ENCODE measurements at regions not wholly inside any gene's neighbourhood (a gene's known extent, or its start where the extent isn't known, plus 50 kb on each side); places are given as distances from the start of the nearest gene placed in this dataset.

DNA sequence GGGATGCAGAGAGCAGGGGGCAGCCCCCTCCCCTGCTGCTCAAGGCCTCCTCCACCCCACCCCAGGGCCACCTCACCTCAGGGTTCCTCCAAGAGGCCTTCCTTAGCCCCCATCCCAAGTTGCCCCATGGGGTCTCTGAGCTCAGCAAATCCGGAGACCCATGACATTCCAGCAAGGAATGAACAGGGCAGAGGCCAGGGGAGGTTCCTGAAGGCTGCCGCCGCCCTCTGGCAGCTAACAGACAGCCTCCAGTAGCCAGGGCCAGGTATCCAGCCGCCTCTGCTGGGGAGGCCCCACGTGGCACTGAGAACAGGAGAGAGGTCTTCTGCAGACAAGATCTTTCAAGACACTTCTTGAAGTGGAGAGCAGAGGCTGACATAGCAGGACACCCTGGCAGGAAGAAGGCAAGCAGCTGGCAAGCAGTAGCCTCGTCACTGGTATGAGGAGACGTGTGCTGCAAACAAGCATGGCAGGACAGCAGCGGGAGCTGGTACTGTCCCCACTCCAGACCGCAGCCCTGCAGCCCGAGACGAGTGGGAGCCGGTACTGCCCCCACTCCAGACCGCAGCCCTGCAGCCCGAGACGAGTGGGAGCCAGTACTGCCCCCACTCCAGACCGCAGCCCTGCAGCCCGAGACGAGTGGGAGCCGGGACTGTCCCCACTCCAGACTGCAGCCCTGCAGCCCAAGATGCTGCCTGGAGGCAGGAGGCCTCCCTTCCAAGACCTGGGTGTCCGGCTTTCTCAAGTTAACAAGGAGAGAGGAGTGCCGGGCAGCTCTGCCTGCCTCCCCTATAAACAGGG lies 190.6 kb downstream of the IGLL1 start:
- Histone ChIP-seq H3K79me2 (ENCODE audit: insufficient read depth, low read length) (no peaks in the 10 kb centered on the region), H3K4me2 (ENCODE audit: low read depth, low read length, poor library complexity, severe bottlenecking) (no peak overlapping the region), H3K27ac (ENCODE audit: low read depth, low read length) (no peak overlapping the region), H3K4me3 (ENCODE audit: insufficient read depth, low read length, poor library complexity, severe bottlenecking) (no peak overlapping the region), H3K36me3 (ENCODE audit: low read length) (no peaks in the 10 kb centered on the region), H3K9me3 (ENCODE audit: insufficient read depth, low read length) (no peaks in the 10 kb centered on the region), H3K27me3 (ENCODE audit: low read length) (no peaks in the 10 kb centered on the region), H3K9ac (ENCODE audit: low read length) (no peak overlapping the region), H3K9me2 (replicated peaks; ENCODE audit: insufficient read depth, low read length) (no peaks in the 10 kb centered on the region), H2AFZ (ENCODE audit: low read depth, low read length, severe bottlenecking) (no peak overlapping the region), H4K20me1 (ENCODE audit: low read depth, low read length) (no peaks in the 10 kb centered on the region), H3F3A (ENCODE audit: insufficient read depth) (no peaks in the 10 kb centered on the region)
- TF ChIP-seq, protein P1, sequence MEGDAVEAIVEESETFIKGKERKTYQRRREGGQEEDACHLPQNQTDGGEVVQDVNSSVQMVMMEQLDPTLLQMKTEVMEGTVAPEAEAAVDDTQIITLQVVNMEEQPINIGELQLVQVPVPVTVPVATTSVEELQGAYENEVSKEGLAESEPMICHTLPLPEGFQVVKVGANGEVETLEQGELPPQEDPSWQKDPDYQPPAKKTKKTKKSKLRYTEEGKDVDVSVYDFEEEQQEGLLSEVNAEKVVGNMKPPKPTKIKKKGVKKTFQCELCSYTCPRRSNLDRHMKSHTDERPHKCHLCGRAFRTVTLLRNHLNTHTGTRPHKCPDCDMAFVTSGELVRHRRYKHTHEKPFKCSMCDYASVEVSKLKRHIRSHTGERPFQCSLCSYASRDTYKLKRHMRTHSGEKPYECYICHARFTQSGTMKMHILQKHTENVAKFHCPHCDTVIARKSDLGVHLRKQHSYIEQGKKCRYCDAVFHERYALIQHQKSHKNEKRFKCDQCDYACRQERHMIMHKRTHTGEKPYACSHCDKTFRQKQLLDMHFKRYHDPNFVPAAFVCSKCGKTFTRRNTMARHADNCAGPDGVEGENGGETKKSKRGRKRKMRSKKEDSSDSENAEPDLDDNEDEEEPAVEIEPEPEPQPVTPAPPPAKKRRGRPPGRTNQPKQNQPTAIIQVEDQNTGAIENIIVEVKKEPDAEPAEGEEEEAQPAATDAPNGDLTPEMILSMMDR (IDR thresholded peaks at IDR 0.05; ENCODE audit: insufficient read depth, low read length, poor library complexity, severe bottlenecking), result no peak
- no peak for TF ChIP-seq EZH2phosphoT487 (conservative IDR thresholded peaks at IDR 0.05; ENCODE audit: low read length)

DNA sequence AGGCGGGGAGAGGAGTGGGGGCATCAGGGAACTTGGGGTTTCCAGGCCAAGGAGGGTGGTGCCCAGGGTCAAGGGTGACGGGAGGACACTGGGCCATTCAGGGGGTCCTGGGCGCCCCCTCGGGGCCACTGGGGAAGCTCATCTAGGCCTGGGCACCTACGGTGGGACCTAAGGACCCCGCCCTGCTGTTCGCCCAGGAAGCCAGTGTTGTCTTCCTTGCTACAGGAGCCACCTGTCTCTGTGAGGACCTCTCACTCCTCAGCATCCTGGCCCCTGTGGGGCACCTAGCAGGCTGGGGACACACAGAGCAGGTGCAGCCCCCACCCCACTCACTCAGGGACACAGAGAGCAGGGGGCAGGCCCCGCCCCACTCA lies 191.6 kb downstream of the IGLL1 start:
- H3K36me3 ChIP-seq (ENCODE audit: low read length), result no peaks in the 10 kb centered on the region
- TF ChIP-seq, protein P1 (IDR thresholded peaks at IDR 0.05; ENCODE audit: insufficient read depth, low read length, poor library complexity, severe bottlenecking), result no peak
- no peak overlapping the region for H3K27ac ChIP-seq (ENCODE audit: low read depth, low read length)
- H3F3A ChIP-seq (ENCODE audit: insufficient read depth), result no peaks in the 10 kb centered on the region
- H3K4me2 ChIP-seq (ENCODE audit: low read depth, low read length, poor library complexity, severe bottlenecking), result no peak overlapping the region
- no peaks in the 10 kb centered on the region for H3K27me3 ChIP-seq (ENCODE audit: low read length)
- no peaks in the 10 kb centered on the region for H4K20me1 ChIP-seq (ENCODE audit: low read depth, low read length)
- no peaks in the 10 kb centered on the region for H3K9me2 ChIP-seq (replicated peaks; ENCODE audit: insufficient read depth, low read length)
- H3K9ac ChIP-seq (ENCODE audit: low read length), result no peak overlapping the region
- no peak overlapping the region for H2AFZ ChIP-seq (ENCODE audit: low read depth, low read length, severe bottlenecking)
- no peaks in the 10 kb centered on the region for H3K79me2 ChIP-seq (ENCODE audit: insufficient read depth, low read length)
- no peaks in the 10 kb centered on the region for H3K9me3 ChIP-seq (ENCODE audit: insufficient read depth, low read length)
- H3K4me3 ChIP-seq (ENCODE audit: insufficient read depth, low read length, poor library complexity, severe bottlenecking), result no peak overlapping the region

DNA sequence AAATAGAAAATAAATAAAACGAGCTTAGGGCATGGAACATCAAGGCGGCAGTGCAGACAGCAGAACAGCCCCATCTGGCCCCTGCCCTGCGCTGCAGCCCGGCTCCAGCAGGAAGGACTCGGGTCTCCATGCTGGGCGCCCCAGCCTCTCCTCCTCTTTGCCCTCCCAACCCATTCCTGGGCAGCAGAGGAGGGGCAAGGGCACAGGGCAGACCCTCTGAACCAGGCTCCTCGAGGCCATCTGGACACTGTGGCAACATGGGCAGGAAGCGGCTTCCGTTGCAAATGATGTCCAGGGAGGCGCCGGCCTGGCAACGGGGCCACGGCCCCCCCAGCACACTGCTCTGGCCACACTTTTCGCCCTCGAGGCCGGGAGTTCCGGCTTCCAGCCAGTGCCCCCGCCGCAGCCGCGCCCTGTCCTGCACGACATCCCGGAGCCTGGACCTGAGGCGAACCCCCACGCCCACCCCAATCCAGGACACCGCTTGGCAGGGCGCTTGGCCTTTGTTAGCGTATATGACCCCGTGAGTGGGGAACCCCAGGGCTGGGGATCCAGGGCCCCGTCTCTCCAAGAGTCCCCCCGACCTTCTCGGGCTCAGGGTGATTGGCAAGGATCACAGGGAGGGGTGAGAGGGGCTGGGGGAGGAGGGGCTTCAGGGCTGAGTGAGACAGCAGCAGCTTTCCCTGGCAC lies 192.1 kb downstream of the IGLL1 start:
- Histone ChIP-seq H3K4me3 (ENCODE audit: insufficient read depth, low read length, poor library complexity, severe bottlenecking) (no peak overlapping the region), H3K36me3 (ENCODE audit: low read length) (no peaks in the 10 kb centered on the region), H2AFZ (ENCODE audit: low read depth, low read length, severe bottlenecking) (no peak overlapping the region), H3K9ac (ENCODE audit: low read length) (no peak overlapping the region), H3K27ac (ENCODE audit: low read depth, low read length) (no peak overlapping the region), H4K20me1 (ENCODE audit: low read depth, low read length) (no peaks in the 10 kb centered on the region), H3K27me3 (ENCODE audit: low read length) (no peaks in the 10 kb centered on the region), H3K9me2 (replicated peaks; ENCODE audit: insufficient read depth, low read length) (no peaks in the 10 kb centered on the region), H3K79me2 (ENCODE audit: insufficient read depth, low read length) (no peaks in the 10 kb centered on the region), H3K9me3 (ENCODE audit: insufficient read depth, low read length) (no peaks in the 10 kb centered on the region), H3F3A (ENCODE audit: insufficient read depth) (no peaks in the 10 kb centered on the region), H3K4me2 (ENCODE audit: low read depth, low read length, poor library complexity, severe bottlenecking) (no peak overlapping the region)
- no peak for TF ChIP-seq EZH2phosphoT487 (conservative IDR thresholded peaks at IDR 0.05; ENCODE audit: low read length)
- TF ChIP-seq, protein P1 (IDR thresholded peaks at IDR 0.05; ENCODE audit: insufficient read depth, low read length, poor library complexity, severe bottlenecking), result no peak
